ENCODE measurements at regions not wholly inside any gene's neighbourhood (a gene's known extent, or its start where the extent isn't known, plus 50 kb on each side); places are given as distances from the start of the nearest gene placed in this dataset.

GRCh38 chr7:106537119-106537518, 123.8 kb downstream of the CCDC71L start:
- TF ChIP-seq GATA1 (IDR thresholded peaks at IDR 0.05; ENCODE audit: low read depth, low read length) (no peak), POLR2A (IDR thresholded peaks at IDR 0.05; ENCODE audit: low read length) (no peak)

Data from erythroblast (primary cell).